GM21381 (cell line): ENCODE measurements at regions not wholly inside any gene's neighbourhood (a gene's known extent, or its start where the extent isn't known, plus 50 kb on each side); places are given as distances from the start of the nearest gene placed in this dataset.
"Not testable (repeated sequence)": the region's sequence is repeated elsewhere in the genome, so short reads cannot be mapped to it uniquely, and the experiment has no call there.

ENCODE experiments used
- ATAC-seq: cut with Tn5 transposase; IDR thresholded peaks from one replicate; pipeline ENCODE4 v1.9.1; 2021; ENCODE audit warnings: mild to moderate bottlenecking, moderate library complexity; ENCODE audit not compliant: unreplicated experiment

- ATAC-seq: not testable (repeated sequence)
Measured at GRCh38 chr4:9604031-9604892, 160.0 kb downstream of the DEFB131A start.

GRCh38 chr4:9604893-9605190 lies 160.6 kb downstream of the DEFB131A start:
- ATAC-seq: not testable (repeated sequence)

GRCh38 chr4:9608300-9608699 lies 164.1 kb downstream of the DEFB131A start:
- ATAC-seq: no peak

- ATAC-seq: not testable (repeated sequence)
Measured at GRCh38 chr4:9610321-9610720, 166.1 kb downstream of the DEFB131A start.

- no peak for ATAC-seq
Measured at GRCh38 chr4:9611101-9611500, 166.9 kb downstream of the DEFB131A start.

GRCh38 chr4:9636411-9636810 lies 145.0 kb upstream of the DRD5 start:
- ATAC-seq: not testable (repeated sequence)

- ATAC-seq: not testable (repeated sequence)
Measured at GRCh38 chr4:9659678-9660077, 121.8 kb upstream of the DRD5 start.

- ATAC-seq: not testable (repeated sequence)
Measured at GRCh38 chr4:9660955-9661354, 120.5 kb upstream of the DRD5 start.

GRCh38 chr4:9670725-9671124 lies 110.7 kb upstream of the DRD5 start:
- ATAC-seq: not testable (repeated sequence)

- ATAC-seq: not testable (repeated sequence)
Measured at GRCh38 chr4:9677357-9677756, 104.1 kb upstream of the DRD5 start.

GRCh38 chr4:9679704-9680478 lies 101.5 kb upstream of the DRD5 start:
- no peak for ATAC-seq

GRCh38 chr4:9683174-9683573 lies 98.3 kb upstream of the DRD5 start:
- ATAC-seq: not testable (repeated sequence)

- not testable (repeated sequence) for ATAC-seq
Measured at GRCh38 chr4:9685016-9685415, 96.4 kb upstream of the DRD5 start.

GRCh38 chr4:9685692-9686091 lies 95.7 kb upstream of the DRD5 start:
- ATAC-seq: no peak

- not testable (repeated sequence) for ATAC-seq
Measured at GRCh38 chr4:9690636-9691237, 90.7 kb upstream of the DRD5 start.

GRCh38 chr4:9691238-9692065 lies 90.0 kb upstream of the DRD5 start:
- peak; percentile 100 for ATAC-seq

- ATAC-seq: not testable (repeated sequence)
Measured at GRCh38 chr4:9692791-9693491, 88.5 kb upstream of the DRD5 start.

- ATAC-seq: not testable (repeated sequence)
Measured at GRCh38 chr4:9694403-9694802, 87.0 kb upstream of the DRD5 start.

- ATAC-seq: not testable (repeated sequence)
Measured at GRCh38 chr4:9695994-9696393, 85.4 kb upstream of the DRD5 start.

- ATAC-seq: not testable (repeated sequence)
Measured at GRCh38 chr4:9696561-9696960, 84.9 kb upstream of the DRD5 start.
